Transverse colon (tissue), 4 donors: ENCODE measurements at regions not wholly inside any gene's neighbourhood (a gene's known extent, or its start where the extent isn't known, plus 50 kb on each side); places are given as distances from the start of the nearest gene placed in this dataset.

Experiments
- DNase-seq: peaks from one replicate; pipeline ENCODE4 v3.0.0-alpha.2; 2019
- H3K27ac ChIP-seq, 4 donors: fragments of 200-600 bp; sonication (generic); 2 replicates each; pipeline ENCODE4 v1.5.1; 2016 to 2018; ENCODE audit warnings: inconsistent platforms in 4 of 4
- H3K27me3 ChIP-seq: fragments of 200-600 bp; sonication (generic); 2 replicates; pipeline ENCODE4 v1.5.1; 2017; ENCODE audit warnings: inconsistent platforms
- H3K36me3 ChIP-seq, 4 donors: fragments of 200-600 bp; sonication (generic); 2 replicates each; pipeline ENCODE4 v1.5.1; 2017 to 2019; ENCODE audit warnings: inconsistent platforms in 4 of 4
- H3K4me1 ChIP-seq, 4 donors: fragments of 200-600 bp; sonication (generic); 2 replicates each; pipeline ENCODE4 v1.5.1; 2017 to 2020; ENCODE audit warnings: inconsistent platforms in 4 of 4
- H3K4me3 ChIP-seq, 4 donors: fragments of 200-600 bp; sonication (generic); 1 replicate in 1 of 4; 2 replicates in 3 of 4; pipeline versions ENCODE4 v1.5.1 to v1.6.1; 2017 to 2019; ENCODE audit warnings: inconsistent platforms in 4 of 4
- H3K9me3 ChIP-seq, 2 donors: fragments of 200-600 bp; sonication (generic); 2 replicates each; pipeline ENCODE4 v1.5.1; 2017 to 2019; ENCODE audit warnings: inconsistent platforms in 2 of 2
- EP300 ChIP-seq: sonication (generic); formaldehyde crosslinking; IDR thresholded peaks from one replicate; pipeline ENCODE4 v1.6.1; 2017; ENCODE audit warnings: antibody characterized with exemption, low read depth
- POLR2A ChIP-seq: fragments of 450-650 bp; IDR thresholded peaks from one replicate; pipeline ENCODE4 v1.6.1; 2016; ENCODE audit warnings: antibody characterized with exemption, mild to moderate bottlenecking, moderate library complexity
- POLR2AphosphoS5 ChIP-seq, 3 donors: sonication (generic); formaldehyde crosslinking; IDR thresholded peaks; one replicate each; pipeline ENCODE4 v1.6.1; 2016; ENCODE audit warnings: antibody characterized with exemption in 3 of 3
- whole genome bisulfite sequencing, 2 donors: methylation state at CpG; one replicate each; pipeline ENCODE4 v1.1.5; 2018; ENCODE audit warnings: low coverage in 1 of 2; 5-methylcytosine and 5-hydroxymethylcytosine counted together
- in situ Hi-C, 4 donors: fragments of 200-750 bp; cut with MboI; loops; one replicate each; pipeline versions ENCODE4 v1.15.0 to v1.15.1; 2017; ENCODE audit warnings: low sequenced_read_pairs in 3 of 4, low pct_ligation_motif_present in 1 of 4, low pct_unique_long_range_greater_than_20kb in 1 of 4
- intact Hi-C: fragments of 100-400 bp; cut with DNase I; formaldehyde crosslinking; loops from one replicate; pipeline ENCODE4 v1.15.1; 2023; ENCODE audit warnings: low total_unique reads
- TF ChIP-seq, protein P1 (sequence below), 5 experiments: fragments of 200-600 bp in 3 of 5; fragments of 450-650 bp in 2 of 5; sonication (generic) in 3 of 5; IDR thresholded peaks; 1 replicate in 2 of 5; 2 replicates in 3 of 5; pipeline ENCODE4 v1.5.1; 2016 to 2017; ENCODE audit warnings: antibody characterized with exemption in 5 of 5, inconsistent platforms in 3 of 5, mild to moderate bottlenecking in 2 of 5, moderate library complexity in 1 of 5

DNA sequence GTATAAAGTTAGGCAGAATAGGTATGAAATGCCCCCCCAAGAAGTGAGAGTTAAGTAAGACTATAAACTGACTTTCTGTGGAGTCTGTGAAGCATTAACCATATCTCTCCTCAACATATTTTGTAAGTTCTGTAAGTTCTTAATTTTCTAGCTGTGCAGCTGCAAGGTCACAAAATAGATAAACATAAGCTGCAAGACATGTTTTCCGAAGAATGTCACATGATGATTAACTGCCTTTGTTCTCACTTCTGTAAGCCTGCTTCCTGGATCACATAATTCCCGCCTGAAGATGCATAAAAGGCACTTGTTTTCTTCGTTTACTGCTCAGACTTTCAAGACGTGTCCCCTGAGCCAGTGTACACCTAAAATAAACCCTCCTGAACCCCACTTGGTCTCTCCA, 292.9 kb upstream of the AMELY start:
- no peaks in the 10 kb centered on the region for H3K27me3 ChIP-seq
- WGBS, 2 donors = no CpG with 5 or more reads among the region's 4 CpGs
- DNase-seq = no peak
- TF ChIP-seq POLR2AphosphoS5 (IDR thresholded peaks at IDR 0.05) (no peak), POLR2A (no peak)
- TF ChIP-seq, protein P1, sequence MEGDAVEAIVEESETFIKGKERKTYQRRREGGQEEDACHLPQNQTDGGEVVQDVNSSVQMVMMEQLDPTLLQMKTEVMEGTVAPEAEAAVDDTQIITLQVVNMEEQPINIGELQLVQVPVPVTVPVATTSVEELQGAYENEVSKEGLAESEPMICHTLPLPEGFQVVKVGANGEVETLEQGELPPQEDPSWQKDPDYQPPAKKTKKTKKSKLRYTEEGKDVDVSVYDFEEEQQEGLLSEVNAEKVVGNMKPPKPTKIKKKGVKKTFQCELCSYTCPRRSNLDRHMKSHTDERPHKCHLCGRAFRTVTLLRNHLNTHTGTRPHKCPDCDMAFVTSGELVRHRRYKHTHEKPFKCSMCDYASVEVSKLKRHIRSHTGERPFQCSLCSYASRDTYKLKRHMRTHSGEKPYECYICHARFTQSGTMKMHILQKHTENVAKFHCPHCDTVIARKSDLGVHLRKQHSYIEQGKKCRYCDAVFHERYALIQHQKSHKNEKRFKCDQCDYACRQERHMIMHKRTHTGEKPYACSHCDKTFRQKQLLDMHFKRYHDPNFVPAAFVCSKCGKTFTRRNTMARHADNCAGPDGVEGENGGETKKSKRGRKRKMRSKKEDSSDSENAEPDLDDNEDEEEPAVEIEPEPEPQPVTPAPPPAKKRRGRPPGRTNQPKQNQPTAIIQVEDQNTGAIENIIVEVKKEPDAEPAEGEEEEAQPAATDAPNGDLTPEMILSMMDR (IDR thresholded peaks at IDR 0.05) = no peak
- no peak overlapping the region for H3K4me3 ChIP-seq
- no peaks in the 10 kb centered on the region for H3K36me3 ChIP-seq
- in situ Hi-C loops (no loop called here), intact Hi-C loops (no loop called here)
- no peaks in the 10 kb centered on the region for H3K9me3 ChIP-seq
- H3K27ac ChIP-seq = no peak overlapping the region
- H3K4me1 ChIP-seq = no peaks in the 10 kb centered on the region

DNA sequence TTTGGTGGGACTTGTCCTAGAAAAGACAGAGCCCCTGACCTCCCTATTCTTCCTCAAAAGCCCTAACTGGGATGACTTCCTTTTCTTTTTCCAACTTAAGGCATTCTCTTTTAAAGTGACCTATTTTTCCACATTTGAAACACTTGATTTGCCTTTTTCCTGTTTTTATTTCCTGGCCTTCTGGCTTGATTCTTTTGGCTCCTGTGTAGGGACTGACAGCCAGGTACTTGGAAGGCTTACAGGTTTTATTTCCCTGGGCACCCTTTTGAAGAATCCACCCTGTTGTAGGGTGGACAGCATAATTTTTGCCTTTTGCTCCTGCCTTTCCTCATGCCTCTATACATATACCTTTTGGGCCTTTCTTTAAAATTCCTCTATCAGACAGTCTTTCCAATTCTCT, 271.0 kb upstream of the AMELY start:
- Histone ChIP-seq H3K4me3 (no peak overlapping the region), H3K27ac (no peak overlapping the region), H3K9me3 (no peaks in the 10 kb centered on the region), H3K27me3 (no peaks in the 10 kb centered on the region), H3K4me1 (no peaks in the 10 kb centered on the region), H3K36me3 (no peaks in the 10 kb centered on the region)
- in situ Hi-C loops (no loop called here), intact Hi-C loops (no loop called here)
- TF ChIP-seq EP300 (no peak), POLR2AphosphoS5 (IDR thresholded peaks at IDR 0.05) (no peak)
- TF ChIP-seq, protein P1 (IDR thresholded peaks at IDR 0.05) = no peak
- no peak for DNase-seq

DNA sequence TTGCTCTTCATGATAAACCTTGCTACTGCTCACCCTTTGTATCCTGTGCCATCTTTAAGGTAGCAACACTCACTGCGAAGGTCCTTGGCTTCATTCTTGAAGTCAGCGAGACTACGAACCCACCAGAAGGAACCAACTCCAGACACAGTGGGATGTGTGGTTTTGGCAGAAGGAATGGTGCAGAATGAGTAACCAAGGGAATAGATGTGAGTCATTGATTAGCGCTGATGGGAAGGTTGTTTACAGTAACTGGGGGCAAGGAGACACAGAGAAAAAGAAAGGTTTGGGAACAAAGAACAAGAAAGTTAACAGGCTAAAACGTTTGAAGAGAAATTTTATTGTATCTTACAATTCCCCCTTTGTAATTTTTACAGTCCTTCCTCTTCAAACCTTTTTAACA, 266.1 kb upstream of the AMELY start:
- Histone ChIP-seq H3K27ac (no peak overlapping the region), H3K9me3 (no peaks in the 10 kb centered on the region), H3K36me3 (no peaks in the 10 kb centered on the region), H3K4me1 (no peaks in the 10 kb centered on the region), H3K4me3 (no peak overlapping the region), H3K27me3 (no peaks in the 10 kb centered on the region)
- in situ Hi-C loops = no loop called here
- WGBS, 2 donors = 83% methylated on average over 1 of the region's 5 CpGs; no CpG with 5 or more reads in 1 of the 2 donors
- TF ChIP-seq, protein P1 (IDR thresholded peaks at IDR 0.05) = no peak
- TF ChIP-seq EP300 (no peak), POLR2A (no peak), POLR2AphosphoS5 (IDR thresholded peaks at IDR 0.05) (no peak)
- intact Hi-C loops = no loop called here
- DNase-seq = no peak

DNA sequence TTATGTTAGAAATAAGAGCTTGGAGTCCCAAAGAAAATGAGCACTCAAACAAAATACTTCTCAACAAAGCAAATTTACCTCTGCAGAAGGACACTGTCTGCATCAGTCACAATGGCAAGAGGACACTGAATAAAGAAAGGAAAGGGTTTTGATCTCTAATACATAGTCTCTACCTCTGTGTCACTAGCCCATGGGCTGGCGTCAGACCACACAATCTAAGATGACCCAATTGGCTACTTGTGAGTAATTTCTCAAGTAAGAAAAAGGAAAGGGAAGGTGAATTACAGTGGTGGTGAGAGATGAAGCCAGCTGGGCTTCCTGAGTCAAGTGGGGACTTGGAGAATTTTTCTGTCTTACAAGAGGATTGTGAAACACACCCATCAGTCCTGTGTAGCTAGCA, 257.9 kb upstream of the AMELY start:
- no peaks in the 10 kb centered on the region for H3K36me3 ChIP-seq
- H3K4me1 ChIP-seq = no peaks in the 10 kb centered on the region
- no peak overlapping the region for H3K27ac ChIP-seq
- TF ChIP-seq, protein P1 (IDR thresholded peaks at IDR 0.05) = no peak
- TF ChIP-seq POLR2A (no peak), POLR2AphosphoS5 (IDR thresholded peaks at IDR 0.05) (no peak), EP300 (no peak)
- 100% methylated on average over 1 of the region's 1 CpG; no CpG with 5 or more reads in 1 of the 2 donors for WGBS, 2 donors
- no peaks in the 10 kb centered on the region for H3K9me3 ChIP-seq
- H3K27me3 ChIP-seq = no peaks in the 10 kb centered on the region
- intact Hi-C loops (no loop called here), in situ Hi-C loops (no loop called here)
- no peak for DNase-seq
- no peak overlapping the region for H3K4me3 ChIP-seq
